NCI-H2029 (cell line): ENCODE measurements at regions not wholly inside any gene's neighbourhood (a gene's known extent, or its start where the extent isn't known, plus 50 kb on each side); places are given as distances from the start of the nearest gene placed in this dataset.

ENCODE experiments used
- DNase-seq: peaks from one replicate; lab custom pipeline; 2025; lab: John Stamatoyannopoulos, UW

GRCh38 chr2:239496700-239497099 is 95.9 kb upstream of the HDAC4 start:
- DNase-seq = no peak

- no peak for DNase-seq
Measured at GRCh38 chr2:239495791-239496233, 95.0 kb upstream of the HDAC4 start.

- DNase-seq = no peak
Measured at GRCh38 chr2:239495175-239495574, 94.4 kb upstream of the HDAC4 start.

- no peak for DNase-seq
Measured at GRCh38 chr2:239494578-239494977, 93.8 kb upstream of the HDAC4 start.

- no peak for DNase-seq
Measured at GRCh38 chr2:239489481-239489880, 88.7 kb upstream of the HDAC4 start.

GRCh38 chr2:239488125-239488524 is 87.3 kb upstream of the HDAC4 start:
- DNase-seq = no peak

GRCh38 chr2:239487272-239487671 is 86.5 kb upstream of the HDAC4 start:
- DNase-seq = no peak

- no peak for DNase-seq
Measured at GRCh38 chr2:239485622-239486021, 84.8 kb upstream of the HDAC4 start.

GRCh38 chr2:239484571-239485355 is 83.9 kb upstream of the HDAC4 start:
- no peak for DNase-seq

GRCh38 chr2:239482778-239483712 is 82.2 kb upstream of the HDAC4 start:
- DNase-seq = no peak

- no peak for DNase-seq
Measured at GRCh38 chr2:239479471-239479870, 78.7 kb upstream of the HDAC4 start.

- no peak for DNase-seq
Measured at GRCh38 chr2:239477591-239477990, 76.8 kb upstream of the HDAC4 start.

GRCh38 chr2:239476757-239477585 is 76.2 kb upstream of the HDAC4 start:
- DNase-seq = no peak

GRCh38 chr2:239476029-239476756 is 75.4 kb upstream of the HDAC4 start:
- no peak for DNase-seq

- no peak for DNase-seq
Measured at GRCh38 chr2:239475161-239476028, 74.6 kb upstream of the HDAC4 start.

- no peak for DNase-seq
Measured at GRCh38 chr2:239473211-239473805, 72.5 kb upstream of the HDAC4 start.

GRCh38 chr2:239472235-239472775 is 71.5 kb upstream of the HDAC4 start:
- no peak for DNase-seq

- DNase-seq = no peak
Measured at GRCh38 chr2:239471011-239471792, 70.4 kb upstream of the HDAC4 start.
